CD14-positive monocyte (primary cell): ENCODE measurements at regions not wholly inside any gene's neighbourhood (a gene's known extent, or its start where the extent isn't known, plus 50 kb on each side); places are given as distances from the start of the nearest gene placed in this dataset.

Experiments used
- DNase-seq, 3 donors: peaks; one replicate each; pipeline ENCODE4 v3.0.0-alpha.2; 2011 to 2022
- H2AFZ ChIP-seq: 2 replicates; pipeline ENCODE4 v1.6.0; 2012; ENCODE audit warnings: mild to moderate bottlenecking, low read depth, low read length, inconsistent platforms; ENCODE audit not compliant: insufficient read depth, poor library complexity, severe bottlenecking
- H3K27ac ChIP-seq, 2 donors: 1 replicate in 1 of 2; 2 replicates in 1 of 2; pipeline ENCODE4 v1.5.1; 2012 to 2013; ENCODE audit warnings: low read length in 2 of 2, control low read depth in 1 of 2, inconsistent platforms in 1 of 2, low read depth in 1 of 2, mild to moderate bottlenecking in 1 of 2
- H3K27me3 ChIP-seq, 2 donors: one replicate each; pipeline versions ENCODE4 v1.6.0 to v1.6.1; 2011 to 2013; ENCODE audit warnings: low read length in 2 of 2; ENCODE audit not compliant: control insufficient read depth in 2 of 2, insufficient read depth in 2 of 2
- H3K36me3 ChIP-seq, 2 donors: replicated peaks in 1 of 2; 1 replicate in 1 of 2; 2 replicates in 1 of 2; pipeline versions ENCODE4 v1.5.1 to v1.6.1; 2012 to 2013; ENCODE audit warnings: low read length in 2 of 2, control low read depth in 1 of 2, inconsistent platforms in 1 of 2, mild to moderate bottlenecking in 1 of 2; ENCODE audit not compliant: insufficient read depth in 2 of 2, control insufficient read depth in 1 of 2
- H3K4me1 ChIP-seq, 2 donors: 1 replicate in 1 of 2; 2 replicates in 1 of 2; pipeline versions ENCODE4 v1.5.1 to v1.6.1; 2012 to 2013; ENCODE audit warnings: low read length in 2 of 2, control low read depth in 1 of 2, inconsistent platforms in 1 of 2, mild to moderate bottlenecking in 1 of 2, moderate library complexity in 1 of 2; ENCODE audit not compliant: insufficient read depth in 2 of 2, control insufficient read depth in 1 of 2
- H3K4me2 ChIP-seq: replicated peaks from 2 replicates; pipeline ENCODE3; 2012; ENCODE audit warnings: low read length, moderate library complexity, mild to moderate bottlenecking; ENCODE audit not compliant: poor library complexity, severe bottlenecking; ENCODE audit errors: extremely low read depth
- H3K4me3 ChIP-seq, 3 experiments: fragments of 200-600 bp in 1 of 3; sonication (generic) in 1 of 3; replicated peaks in 1 of 3; 1 replicate in 2 of 3; 2 replicates in 1 of 3; pipeline ENCODE4 v1.5.1; 2011 to 2013; ENCODE audit warnings: low read length in 3 of 3, mild to moderate bottlenecking in 3 of 3, control low read depth in 2 of 3, low read depth in 2 of 3, inconsistent platforms in 1 of 3, moderate library complexity in 1 of 3
- H3K79me2 ChIP-seq: 2 replicates; pipeline ENCODE4 v1.6.0; 2012; ENCODE audit warnings: mild to moderate bottlenecking, control low read depth, inconsistent platforms, low read length, moderate library complexity; ENCODE audit not compliant: insufficient read depth
- H3K9ac ChIP-seq: 2 replicates; pipeline ENCODE4 v1.6.0; 2017; ENCODE audit warnings: low read length, mild to moderate bottlenecking; ENCODE audit not compliant: insufficient read depth, poor library complexity, severe bottlenecking
- H3K9me3 ChIP-seq, 2 donors: replicated peaks in 1 of 2; 1 replicate in 1 of 2; 2 replicates in 1 of 2; pipeline versions ENCODE4 v1.5.1 to v1.6.1; 2012 to 2013; ENCODE audit warnings: low read length in 2 of 2, control low read depth in 1 of 2; ENCODE audit not compliant: control insufficient read depth in 1 of 2, insufficient read depth in 1 of 2
- H4K20me1 ChIP-seq: 2 replicates; pipeline ENCODE4 v1.6.0; 2012; ENCODE audit warnings: mild to moderate bottlenecking, low read length, control low read depth, moderate library complexity; ENCODE audit not compliant: insufficient read depth
- H3K27ac Mint-ChIP-seq, 7 donors: one replicate each; pipeline ENCODE4 v1.8.0; 2020; ENCODE audit warnings: mild to moderate bottlenecking in 7 of 7, mixed read lengths in 7 of 7, moderate library complexity in 6 of 7, inconsistent platforms in 2 of 7
- H3K27me3 Mint-ChIP-seq, 3 donors: one replicate each; pipeline ENCODE4 v1.8.0; 2021 to 2022; ENCODE audit warnings: low read depth in 3 of 3, mild to moderate bottlenecking in 3 of 3, mixed read lengths in 3 of 3, moderate library complexity in 3 of 3, inconsistent platforms in 1 of 3
- H3K36me3 Mint-ChIP-seq, 2 donors: one replicate each; pipeline ENCODE4 v1.8.0; 2020; ENCODE audit warnings: mixed read lengths in 2 of 2, inconsistent platforms in 1 of 2, mild to moderate bottlenecking in 1 of 2
- H3K4me1 Mint-ChIP-seq: one replicate; pipeline ENCODE4 v1.8.0; 2020; ENCODE audit warnings: mild to moderate bottlenecking, mixed read lengths
- H3K4me3 Mint-ChIP-seq, 2 donors: one replicate each; pipeline ENCODE4 v1.8.0; 2020; ENCODE audit warnings: mild to moderate bottlenecking in 2 of 2, mixed read lengths in 2 of 2, moderate library complexity in 1 of 2
- H3K9me3 Mint-ChIP-seq, 7 donors: one replicate each; pipeline ENCODE4 v1.8.0; 2020 to 2022; ENCODE audit warnings: mixed read lengths in 7 of 7, mild to moderate bottlenecking in 6 of 7, moderate library complexity in 6 of 7, inconsistent platforms in 2 of 7
- CTCF ChIP-seq: fragments of 200-600 bp; IDR thresholded peaks from one replicate; pipeline ENCODE4 v1.8.0; 2022; ENCODE audit warnings: antibody characterized with exemption, mild to moderate bottlenecking
- WGBS: methylation state at CpG from one replicate; pipeline ENCODE4 v1.1.5; 2013; ENCODE audit warnings: missing lambda C conversion rate; ENCODE audit not compliant: insufficient coverage; 5-methylcytosine and 5-hydroxymethylcytosine counted together
- intact Hi-C, 2 donors: fragments of 100-400 bp; cut with micrococcal nuclease; formaldehyde crosslinking; loops; one replicate each; pipeline versions ENCODE4 v1.15.0 to v1.15.1; 2023

DNA sequence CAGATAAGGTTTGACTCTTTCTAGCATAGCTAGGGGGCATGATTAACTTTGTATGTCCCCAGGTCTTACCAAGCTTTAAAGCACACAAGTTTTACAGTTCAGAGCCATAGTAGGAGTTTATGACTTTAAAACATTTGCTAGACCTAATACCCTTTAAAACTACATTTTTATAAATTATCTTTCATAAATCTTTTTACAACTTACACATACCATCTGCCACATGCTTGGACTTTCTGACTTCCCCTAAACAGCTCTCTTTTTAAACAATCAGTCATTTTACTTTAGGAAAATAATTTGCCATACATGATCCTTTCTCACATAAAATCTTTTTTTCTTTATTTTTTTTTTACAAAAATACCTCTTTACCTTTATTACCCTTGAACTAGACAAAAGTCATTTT is 735.3 kb upstream of the CADM2 start:
- peaks cover 3 to 24% (median 7%) of the 10 kb centered on the region in 7 donors for H3K9me3 Mint-ChIP-seq
- Histone ChIP-seq H3K4me3 (no peak overlapping the region), H3K36me3 (no peaks in the 10 kb centered on the region), H3K4me1 (no peaks in the 10 kb centered on the region), H3K9ac (no peak overlapping the region), H3K27me3 (no peaks in the 10 kb centered on the region), H3K9me3 (peaks cover 14 to 28% of the 10 kb centered on the region in 2 donors), H2AFZ (no peak overlapping the region), H3K27ac (no peak overlapping the region), H3K79me2 (no peaks in the 10 kb centered on the region), H4K20me1 (no peaks in the 10 kb centered on the region), H3K4me2 (no peak overlapping the region)
- H3K36me3 Mint-ChIP-seq: no peaks in the 10 kb centered on the region
- no peak for DNase-seq
- H3K4me1 Mint-ChIP-seq: no peaks in the 10 kb centered on the region
- intact Hi-C loops: no loop called here
- no peak overlapping the region for H3K4me3 Mint-ChIP-seq
- H3K27ac Mint-ChIP-seq: no peak overlapping the region
- no peaks in the 10 kb centered on the region for H3K27me3 Mint-ChIP-seq
- TF ChIP-seq CTCF: no peak

GRCh38 chr3:84224262-84224661 is 734.5 kb upstream of the CADM2 start:
- peaks cover 3 to 25% (median 7%) of the 10 kb centered on the region in 7 donors for H3K9me3 Mint-ChIP-seq

More at GRCh38 chr3:84224262-84224661, 734.5 kb upstream of the CADM2 start:
- H3K27me3 ChIP-seq: no peaks in the 10 kb centered on the region
- Mint-ChIP-seq H3K4me1 (no peaks in the 10 kb centered on the region), H3K27ac (no peak overlapping the region), H3K4me3 (no peak overlapping the region), H3K36me3 (no peaks in the 10 kb centered on the region), H3K27me3 (no peaks in the 10 kb centered on the region)
- H3K4me2 ChIP-seq: no peak overlapping the region
- intact Hi-C loops: no loop called here
- WGBS: no CpG with 5 or more reads among the region's 2 CpGs
- no peak overlapping the region for H2AFZ ChIP-seq
- no peak overlapping the region for H3K27ac ChIP-seq
- no peaks in the 10 kb centered on the region for H3K36me3 ChIP-seq
- H3K79me2 ChIP-seq: no peaks in the 10 kb centered on the region
- H4K20me1 ChIP-seq: no peaks in the 10 kb centered on the region
- no peaks in the 10 kb centered on the region for H3K4me1 ChIP-seq
- H3K9ac ChIP-seq: no peak overlapping the region
- TF ChIP-seq CTCF: no peak
- H3K9me3 ChIP-seq: peaks cover 14 to 28% of the 10 kb centered on the region in 2 donors
- no peak for DNase-seq
- H3K4me3 ChIP-seq: no peak overlapping the region
